GM13977 (cell line): ENCODE measurements at regions not wholly inside any gene's neighbourhood (a gene's known extent, or its start where the extent isn't known, plus 50 kb on each side); places are given as distances from the start of the nearest gene placed in this dataset.

ENCODE experiments used
- DNase-seq: peaks from one replicate; pipeline ENCODE4 v3.0.0; 2012; ENCODE audit warnings: low spot score
- in situ Hi-C: fragments of 300-500 bp; cut with MboI; formaldehyde crosslinking; loops from one replicate; pipeline ENCODE4 v1.12.0; 2022; ENCODE audit warnings: low sequenced_read_pairs, low pct_unique_long_range_greater_than_20kb, mixed read lengths, inconsistent platforms; ENCODE audit not compliant: unreplicated experiment
- TF ChIP-seq, protein P1 (sequence below): IDR thresholded peaks from 2 replicates; pipeline ENCODE4 v1.5.1; 2012; ENCODE audit warnings: mild to moderate bottlenecking, control low read depth; ENCODE audit not compliant: insufficient read depth; ENCODE audit errors: extremely low read depth, missing control alignments

DNA sequence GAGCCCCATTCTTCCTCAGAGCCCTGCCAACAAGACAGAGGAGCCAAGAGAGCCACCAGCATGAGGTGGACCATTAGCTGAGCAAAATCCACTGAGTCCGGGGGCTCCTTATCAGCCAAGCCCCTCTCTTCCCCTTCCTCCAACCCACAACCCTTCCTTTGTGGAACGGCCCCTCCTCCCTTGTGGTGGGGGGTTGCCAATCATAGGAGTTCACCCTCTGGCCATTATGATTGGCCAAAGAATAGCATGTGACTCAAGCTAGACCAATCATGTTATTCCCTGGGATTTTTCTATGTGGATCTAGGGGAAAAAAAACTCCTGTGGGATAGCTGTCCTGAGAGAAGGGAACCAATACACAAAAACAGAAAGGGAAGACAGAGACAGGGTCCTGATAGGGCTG is 120.5 kb downstream of the C16orf95 start:
- in situ Hi-C loops, result no loop called here
- DNase-seq, result no peak
- TF ChIP-seq, protein P1, sequence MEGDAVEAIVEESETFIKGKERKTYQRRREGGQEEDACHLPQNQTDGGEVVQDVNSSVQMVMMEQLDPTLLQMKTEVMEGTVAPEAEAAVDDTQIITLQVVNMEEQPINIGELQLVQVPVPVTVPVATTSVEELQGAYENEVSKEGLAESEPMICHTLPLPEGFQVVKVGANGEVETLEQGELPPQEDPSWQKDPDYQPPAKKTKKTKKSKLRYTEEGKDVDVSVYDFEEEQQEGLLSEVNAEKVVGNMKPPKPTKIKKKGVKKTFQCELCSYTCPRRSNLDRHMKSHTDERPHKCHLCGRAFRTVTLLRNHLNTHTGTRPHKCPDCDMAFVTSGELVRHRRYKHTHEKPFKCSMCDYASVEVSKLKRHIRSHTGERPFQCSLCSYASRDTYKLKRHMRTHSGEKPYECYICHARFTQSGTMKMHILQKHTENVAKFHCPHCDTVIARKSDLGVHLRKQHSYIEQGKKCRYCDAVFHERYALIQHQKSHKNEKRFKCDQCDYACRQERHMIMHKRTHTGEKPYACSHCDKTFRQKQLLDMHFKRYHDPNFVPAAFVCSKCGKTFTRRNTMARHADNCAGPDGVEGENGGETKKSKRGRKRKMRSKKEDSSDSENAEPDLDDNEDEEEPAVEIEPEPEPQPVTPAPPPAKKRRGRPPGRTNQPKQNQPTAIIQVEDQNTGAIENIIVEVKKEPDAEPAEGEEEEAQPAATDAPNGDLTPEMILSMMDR, result no peak

DNA sequence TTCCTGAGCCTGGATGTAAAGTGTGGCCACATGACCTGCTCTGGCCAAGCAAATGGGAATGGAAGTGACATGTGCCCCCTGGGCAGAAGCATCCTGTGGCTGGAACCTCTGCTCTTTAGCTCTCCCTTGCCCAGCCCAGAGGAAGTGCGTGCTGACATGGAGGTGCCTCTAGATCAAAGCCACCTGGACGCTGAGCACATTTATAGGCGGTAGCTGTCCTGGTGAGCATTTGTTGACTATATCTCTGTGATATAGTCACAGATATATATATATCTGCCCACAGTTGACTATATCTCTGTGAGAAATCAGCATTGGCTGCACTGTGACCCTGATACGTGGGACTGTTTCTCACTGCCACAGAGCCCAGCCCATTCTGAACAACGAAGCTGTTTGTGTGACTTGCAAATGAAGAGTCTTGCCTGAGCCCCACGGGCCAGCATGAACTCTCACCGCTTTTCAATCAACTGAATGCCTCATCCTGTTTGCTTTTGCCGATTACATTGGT is 118.8 kb downstream of the C16orf95 start:
- in situ Hi-C loops, result no loop called here
- TF ChIP-seq, protein P1, result no peak
- no peak for DNase-seq

DNA sequence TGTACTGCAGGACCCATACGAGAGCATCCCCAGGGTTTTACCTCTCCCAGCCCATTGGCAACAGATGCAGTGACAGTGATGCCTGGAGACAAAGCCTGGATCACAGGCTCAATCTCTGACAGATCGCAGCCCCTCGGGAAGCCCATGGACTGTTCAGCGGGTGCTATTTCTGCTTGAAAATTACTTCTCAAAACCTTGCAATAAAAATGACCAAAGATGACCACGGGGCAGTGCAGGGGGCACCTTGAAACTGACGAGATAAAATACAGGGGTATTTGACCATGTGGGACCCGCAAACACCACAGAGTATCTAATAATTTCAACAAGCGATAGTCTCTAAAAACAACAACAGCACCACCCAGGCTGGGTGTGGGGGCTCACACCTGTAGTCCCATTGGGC is 118.3 kb downstream of the C16orf95 start:
- TF ChIP-seq, protein P1, result no peak
- in situ Hi-C loops, result no loop called here

DNA sequence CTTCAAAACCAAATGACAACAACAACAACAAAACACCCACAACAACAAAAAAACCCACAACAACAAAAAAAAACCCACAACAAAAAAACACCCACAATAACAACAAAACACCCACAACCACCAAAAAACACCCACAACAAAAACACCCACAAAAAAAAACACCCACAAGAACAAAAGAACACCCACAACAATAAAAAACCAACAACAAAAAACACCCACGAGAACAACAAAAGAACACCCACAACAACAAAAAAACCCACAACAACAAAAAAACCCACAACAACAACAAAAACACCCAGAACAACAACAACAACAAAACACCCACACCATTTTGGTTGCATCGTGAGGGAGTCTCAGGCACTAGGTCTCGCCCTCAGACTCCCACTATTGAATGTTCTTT is 117.8 kb downstream of the C16orf95 start:
- TF ChIP-seq, protein P1, result no peak
- no peak for DNase-seq
- in situ Hi-C loops, result no loop called here

More for the DNA sequence above, 118.3 kb downstream of the C16orf95 start:
- DNase-seq, result no peak

DNA sequence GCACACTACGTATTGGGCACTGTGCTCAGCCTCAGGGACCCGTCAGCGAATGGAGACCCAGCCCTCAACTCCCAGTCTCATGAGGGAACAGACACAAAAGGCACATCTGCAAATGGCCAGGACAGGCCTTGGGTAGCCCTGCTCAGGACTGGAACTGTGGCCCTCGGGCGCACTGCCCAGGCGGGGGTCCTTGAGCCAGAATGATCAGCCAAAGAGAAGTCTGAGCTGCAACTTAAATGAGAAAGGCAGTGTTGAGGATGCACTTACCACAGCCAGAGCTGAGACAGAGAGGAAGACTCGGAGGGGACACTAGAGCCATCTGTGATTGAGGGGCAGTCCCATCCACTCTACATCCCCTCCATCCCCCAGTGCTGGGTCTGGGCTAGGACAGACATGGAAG is 117.3 kb downstream of the C16orf95 start:
- TF ChIP-seq, protein P1, result no peak
- no peak for DNase-seq
- in situ Hi-C loops, result no loop called here

DNA sequence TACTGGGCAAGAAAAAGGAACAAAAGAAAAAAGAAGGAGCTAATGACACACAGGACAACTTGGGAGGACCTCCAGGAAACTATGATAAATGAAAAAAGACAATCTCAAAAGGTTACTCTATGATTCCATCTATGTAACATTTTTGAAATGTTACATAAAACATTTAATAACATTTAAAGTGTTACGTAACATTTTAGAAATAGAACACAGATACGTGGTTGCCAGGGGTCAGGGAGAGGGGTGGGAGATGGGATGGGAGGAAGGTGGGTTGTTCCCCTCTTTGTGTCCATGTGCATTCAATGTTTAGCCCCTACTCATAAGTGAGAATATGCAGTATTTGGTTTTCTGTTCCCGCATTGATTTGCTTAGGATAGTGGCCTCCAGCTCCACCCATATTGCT is 116.6 kb downstream of the C16orf95 start:
- no peak for DNase-seq
- TF ChIP-seq, protein P1, result no peak
- in situ Hi-C loops, result no loop called here

DNA sequence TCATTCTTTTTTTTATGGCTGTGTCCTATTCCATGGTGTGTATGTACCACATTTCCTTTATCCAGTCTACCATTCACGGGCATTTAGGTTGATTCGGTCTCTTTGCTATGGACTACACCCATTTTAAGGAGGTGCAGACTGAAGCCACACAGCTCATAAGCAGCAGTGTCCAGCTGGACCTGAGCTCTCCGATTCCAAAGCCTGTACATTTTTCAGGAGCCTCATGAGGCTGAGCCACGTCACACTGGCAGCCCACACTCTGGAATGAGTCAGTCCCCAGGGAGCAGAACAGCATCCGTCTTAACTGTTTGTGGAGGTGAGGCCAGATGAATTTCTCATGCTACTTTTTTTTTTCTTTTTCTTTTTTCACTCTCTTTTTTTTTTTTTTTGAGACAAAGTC is 116.1 kb downstream of the C16orf95 start:
- DNase-seq, result no peak
- in situ Hi-C loops, result no loop called here
- TF ChIP-seq, protein P1, result no peak
